ENCODE measurements at regions not wholly inside any gene's neighbourhood (a gene's known extent, or its start where the extent isn't known, plus 50 kb on each side); places are given as distances from the start of the nearest gene placed in this dataset.

DNA sequence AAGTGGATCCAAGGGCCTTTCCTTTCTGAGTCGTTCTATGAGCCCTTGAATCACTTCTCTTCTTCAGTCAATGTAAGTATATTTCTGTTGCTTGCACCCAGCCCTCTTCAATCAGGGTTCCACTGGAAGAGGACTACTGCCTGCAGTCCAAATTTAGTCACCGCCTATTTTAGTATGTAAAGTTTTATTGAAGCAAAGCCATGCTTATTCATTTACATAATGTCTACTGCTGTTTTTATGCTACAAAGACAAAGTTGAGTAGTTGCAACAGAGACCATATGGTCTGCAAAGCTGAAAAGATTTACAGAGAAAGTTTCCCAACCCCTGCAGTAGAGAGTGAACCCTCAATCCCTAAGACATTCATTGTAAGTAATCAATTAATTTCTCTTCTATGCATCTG is 332.5 kb upstream of the TNP1 start:
- no peak for DNase-seq (ENCODE audit: low spot score)

DNA sequence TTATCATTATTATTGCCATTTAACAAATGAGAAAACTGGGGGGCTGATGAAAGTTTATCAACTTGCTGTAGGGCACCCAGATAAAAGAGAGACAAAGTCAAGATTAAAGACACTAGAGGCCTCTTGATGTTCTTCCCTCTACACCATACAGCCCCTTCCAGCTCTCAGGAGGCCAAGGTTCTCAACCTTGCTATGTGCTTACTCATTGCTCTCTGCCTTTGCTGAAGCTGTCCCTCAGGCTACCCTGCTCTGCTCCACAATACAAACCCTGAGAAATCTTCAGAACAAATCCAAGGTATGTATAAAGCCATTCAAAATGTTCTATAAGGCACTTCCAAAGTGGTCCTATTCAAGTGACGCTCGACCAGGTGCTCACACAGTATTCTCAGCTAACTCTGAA is 329.9 kb upstream of the TNP1 start:
- no peak for DNase-seq (ENCODE audit: low spot score)

DNA sequence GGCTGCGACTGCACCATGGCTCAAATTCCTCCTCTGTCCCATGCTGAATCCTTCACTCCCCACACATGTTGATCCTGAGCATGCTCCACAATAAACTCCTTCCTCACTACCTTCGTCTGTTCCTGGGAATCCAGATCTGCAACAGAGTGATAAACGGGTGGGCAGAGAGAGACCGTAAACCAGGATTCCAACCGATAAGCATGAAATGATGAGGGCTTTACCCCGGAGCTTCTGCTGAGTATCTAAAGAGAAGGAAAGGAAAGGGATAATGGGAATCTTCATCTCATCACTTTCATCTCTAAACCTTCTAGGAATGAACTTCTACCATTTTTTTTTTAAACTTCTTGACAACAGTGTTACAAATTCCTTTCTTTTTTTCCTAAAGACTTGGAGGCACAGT is 329.3 kb upstream of the TNP1 start:
- DNase-seq (ENCODE audit: low spot score) = no peak

DNA sequence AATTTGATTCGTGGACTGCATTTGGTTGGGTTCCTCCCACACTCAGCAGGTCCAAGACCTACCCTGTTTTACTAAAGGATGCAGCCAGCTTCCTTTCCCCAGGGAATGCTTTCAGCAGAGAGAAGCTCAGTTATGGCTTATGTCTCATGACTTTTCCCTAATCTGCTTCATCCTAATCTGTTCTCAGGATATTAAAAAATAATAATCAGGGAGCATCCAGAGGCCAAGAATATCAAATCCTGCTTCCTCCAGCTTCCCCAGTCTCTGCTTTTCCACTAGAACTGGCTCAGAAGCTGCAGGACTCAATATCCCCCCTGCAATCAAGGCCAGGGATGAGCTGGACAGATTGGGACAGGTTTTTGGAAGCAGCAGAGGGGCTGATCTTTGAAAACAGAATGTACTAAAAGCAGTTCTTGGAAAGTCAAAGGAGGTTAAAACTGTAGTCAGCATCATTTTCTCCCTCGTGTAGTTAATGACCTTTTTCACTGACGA is 326.9 kb upstream of the TNP1 start:
- no peak for DNase-seq (ENCODE audit: low spot score)

DNA sequence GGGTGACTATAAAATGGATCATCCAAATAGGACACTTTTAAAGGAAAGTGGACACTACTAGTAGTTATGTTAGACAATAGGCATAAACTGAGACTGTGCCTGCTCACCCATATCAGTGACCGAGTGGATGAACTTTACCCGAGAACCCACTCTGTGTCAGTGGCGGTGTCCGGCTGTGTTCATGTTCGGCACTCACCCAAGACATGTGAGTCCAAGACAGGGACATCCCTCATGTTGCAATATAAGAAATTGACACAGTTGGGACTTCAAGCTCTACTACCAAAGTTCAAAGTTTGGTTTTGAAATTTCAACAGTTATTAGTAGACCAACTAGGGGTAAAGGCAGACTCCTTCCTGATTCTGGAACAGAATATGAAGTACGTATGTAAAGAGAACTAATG is 326.3 kb upstream of the TNP1 start:
- DNase-seq (ENCODE audit: low spot score) = no peak

DNA sequence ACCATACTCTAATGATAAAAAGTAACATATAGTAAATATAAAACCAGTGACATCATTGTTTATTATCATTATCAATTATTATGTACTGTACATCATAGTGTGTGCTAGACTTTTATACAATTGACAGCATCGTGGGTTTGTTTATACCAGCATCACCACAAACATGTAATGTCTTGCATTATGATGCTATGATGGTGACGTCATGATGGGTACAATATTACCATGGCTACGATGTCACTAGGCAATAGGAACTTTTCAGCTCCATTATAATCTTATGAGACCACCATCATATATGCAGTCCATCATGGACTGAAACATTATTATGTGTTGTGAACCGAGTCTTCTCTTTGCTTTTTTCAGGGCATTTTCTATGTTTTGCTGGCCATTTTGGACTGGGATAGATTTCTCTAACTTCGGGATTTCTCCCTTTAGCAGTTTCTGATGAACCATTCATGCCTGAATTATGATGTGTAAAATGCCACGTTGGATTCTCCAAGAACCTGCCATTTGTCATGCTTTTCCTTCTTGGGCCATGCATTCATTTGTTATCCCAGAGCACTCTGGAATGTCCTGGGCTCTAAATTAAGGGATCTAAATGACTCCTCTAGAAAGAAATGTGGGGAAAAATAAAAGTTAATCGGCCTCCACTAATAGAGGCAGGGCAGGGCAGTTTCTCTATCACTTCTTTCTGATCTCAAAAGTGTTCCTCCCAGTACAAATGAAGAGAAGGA is 325.6 kb upstream of the TNP1 start:
- no peak for DNase-seq (ENCODE audit: low spot score)

DNA sequence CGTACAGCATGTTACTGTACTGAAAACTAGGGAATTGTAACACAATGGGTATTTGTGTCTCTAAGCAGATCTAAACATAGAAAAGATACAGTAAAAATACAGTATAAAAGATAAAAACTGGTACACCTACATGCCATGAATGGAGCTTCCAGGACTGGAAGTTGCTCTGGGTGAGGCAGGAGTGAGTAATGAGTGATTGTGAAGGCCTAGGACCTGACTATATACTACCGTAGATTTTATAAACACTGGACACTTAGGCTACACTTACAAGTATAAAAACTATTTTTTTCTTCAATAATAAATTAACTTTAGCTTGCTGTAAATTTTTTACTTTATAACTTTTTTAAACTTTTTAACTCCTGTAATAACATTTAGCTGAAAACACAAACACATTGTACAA is 324.4 kb upstream of the TNP1 start:
- no peak for DNase-seq (ENCODE audit: low spot score)

DNA sequence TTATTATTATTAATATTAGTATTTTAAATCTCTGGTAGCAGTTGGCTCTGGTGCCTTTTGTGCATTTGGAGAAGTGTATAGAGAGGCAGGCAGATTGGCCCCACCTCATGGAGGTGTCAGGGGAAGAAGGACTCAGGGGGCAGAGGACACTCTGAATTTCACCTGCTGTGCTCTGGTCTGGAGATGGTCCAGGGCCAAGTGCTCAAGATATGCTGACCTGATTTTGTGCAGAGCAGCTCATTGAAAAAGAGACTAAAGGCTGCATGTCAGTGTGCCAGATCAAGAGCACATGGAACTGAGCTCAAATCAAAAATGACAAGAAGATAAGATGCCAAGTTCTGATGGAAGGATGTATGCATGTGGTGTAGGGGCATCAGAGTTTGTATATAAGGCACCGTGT is 323.6 kb upstream of the TNP1 start:
- DNase-seq (ENCODE audit: low spot score) = no peak

DNA sequence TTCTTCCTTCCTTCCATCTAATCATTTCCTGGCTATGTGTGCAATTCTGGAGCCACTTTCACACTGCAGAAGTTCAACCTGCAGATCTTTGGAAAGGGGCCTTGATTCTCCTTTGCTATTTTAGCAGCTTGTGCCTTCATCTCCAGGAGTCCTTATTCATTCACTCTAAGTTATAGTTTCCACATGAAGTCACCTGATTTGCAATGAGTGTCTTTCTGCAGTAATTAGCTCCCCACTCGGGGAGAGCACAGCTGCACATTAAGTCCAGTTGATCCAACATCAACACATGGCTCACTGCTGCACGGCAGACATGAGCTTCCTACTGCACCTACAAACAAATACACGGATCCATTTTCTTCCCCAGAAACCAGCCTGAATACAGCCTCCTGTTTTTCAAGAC is 323.1 kb upstream of the TNP1 start:
- no peak for DNase-seq (ENCODE audit: low spot score)

DNA sequence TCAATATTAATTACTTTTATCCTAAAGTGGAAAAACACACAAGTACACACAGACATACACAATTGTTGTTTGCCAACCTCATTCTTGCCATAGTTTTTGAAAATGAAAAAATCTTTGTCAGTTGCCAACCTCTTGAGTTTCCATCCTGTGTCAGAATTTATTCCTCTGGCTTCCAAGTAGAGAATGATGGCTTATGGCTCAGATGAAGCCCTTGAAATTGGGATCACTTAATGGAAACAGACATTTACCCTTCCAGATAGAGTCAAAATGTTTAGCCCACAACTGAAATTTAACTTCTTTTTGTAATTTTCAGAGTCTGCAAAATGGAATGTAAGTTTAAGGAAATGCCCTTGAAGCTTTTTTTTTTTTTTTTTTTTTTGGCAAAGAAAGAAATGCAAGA is 321.6 kb upstream of the TNP1 start:
- DNase-seq (ENCODE audit: low spot score) = no peak

DNA sequence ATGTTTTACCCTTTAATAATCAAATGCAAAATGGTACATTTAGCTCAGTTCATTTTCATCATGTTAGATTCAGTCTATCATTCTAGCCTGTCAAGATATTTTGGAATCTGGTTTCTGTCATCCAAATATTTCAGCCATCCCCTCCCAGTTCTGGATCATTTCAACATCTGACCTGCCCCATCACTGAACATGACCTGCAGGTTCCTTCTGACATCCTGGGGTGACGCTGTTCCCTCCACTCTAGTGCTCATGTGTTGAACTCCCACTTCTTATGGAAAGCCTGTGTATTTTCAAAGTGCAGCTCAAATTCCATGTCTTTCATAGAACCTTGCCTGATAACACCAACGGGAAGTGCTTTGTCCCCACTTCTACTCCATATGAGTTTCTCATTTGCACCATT is 320.0 kb upstream of the TNP1 start:
- DNase-seq (ENCODE audit: low spot score) = no peak

DNA sequence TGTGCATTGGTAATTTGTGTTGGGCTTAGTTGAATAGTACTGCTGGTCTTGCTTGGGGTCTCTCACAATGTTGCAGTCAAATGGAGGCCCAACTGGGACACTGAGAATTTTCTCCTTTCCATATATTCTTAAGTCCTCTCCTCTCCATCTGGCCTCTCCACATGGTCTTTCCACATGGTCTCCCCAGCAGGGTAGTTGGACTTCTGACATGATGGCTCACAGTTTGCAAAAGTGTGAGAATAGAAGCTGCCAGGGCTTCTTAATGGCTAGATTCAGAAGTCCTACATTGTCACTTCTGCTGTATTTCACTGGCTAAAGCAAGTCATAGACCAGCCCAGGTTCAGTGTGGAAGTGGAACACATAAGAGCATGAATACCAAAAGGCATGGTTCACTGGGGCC is 318.5 kb upstream of the TNP1 start:
- DNase-seq (ENCODE audit: low spot score) = no peak

DNA sequence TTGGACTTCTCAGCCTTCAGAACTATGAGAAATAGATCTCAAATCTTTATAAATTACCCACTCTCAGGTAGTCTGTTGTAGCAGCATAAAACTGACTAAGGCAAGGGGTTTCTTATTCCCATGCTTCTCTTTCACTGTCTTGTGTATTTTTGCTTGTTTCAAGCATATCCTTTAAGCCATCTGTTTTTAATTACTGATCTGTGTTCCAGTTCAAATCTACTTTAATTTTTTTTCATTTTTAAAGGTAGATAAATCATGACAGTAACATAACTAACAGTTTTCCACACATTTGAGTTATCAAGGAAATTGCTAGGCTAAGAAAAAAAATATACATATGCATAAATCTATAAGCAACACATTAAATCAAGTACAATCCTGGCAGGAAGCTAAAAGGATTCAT is 317.9 kb upstream of the TNP1 start:
- DNase-seq (ENCODE audit: low spot score) = no peak

DNA sequence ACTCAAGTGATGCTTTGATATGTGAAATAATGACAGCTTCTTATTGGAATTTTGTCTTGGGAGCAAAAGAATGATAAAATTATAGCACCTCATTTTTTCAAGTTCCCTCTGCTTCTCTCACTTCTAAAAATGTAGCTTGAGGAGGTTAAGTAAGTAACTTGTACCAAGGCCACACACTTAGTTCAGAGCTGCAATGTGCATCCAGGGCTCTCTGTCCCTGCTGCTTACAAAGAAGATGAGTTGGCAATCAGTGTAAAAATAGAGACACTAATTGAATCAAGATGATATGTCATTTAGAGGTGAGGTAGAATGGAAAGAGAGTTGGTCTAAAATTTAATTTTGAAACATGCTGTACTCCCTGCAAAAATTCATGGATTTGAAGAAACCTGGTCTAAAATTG is 312.0 kb upstream of the TNP1 start:
- DNase-seq (ENCODE audit: low spot score) = no peak

DNA sequence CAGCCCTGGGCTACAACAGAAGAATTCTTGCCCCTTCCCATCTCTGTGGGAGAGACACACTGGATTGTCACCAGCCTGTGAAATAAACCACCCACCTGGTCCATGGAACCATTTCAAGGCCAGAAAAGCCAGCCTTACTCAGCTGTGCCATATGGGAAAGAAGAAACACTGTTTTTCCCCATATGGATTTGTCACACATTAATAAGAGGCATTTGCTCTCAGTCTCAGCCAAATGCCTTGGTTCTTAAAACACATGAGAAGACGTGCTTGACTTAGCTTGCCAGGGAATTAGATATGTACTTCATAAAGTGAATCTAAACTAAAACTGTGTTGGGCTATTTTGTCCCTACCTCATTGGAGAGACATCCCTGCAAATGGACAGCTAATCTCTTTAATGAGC is 308.6 kb upstream of the TNP1 start:
- no peak for DNase-seq (ENCODE audit: low spot score)

DNA sequence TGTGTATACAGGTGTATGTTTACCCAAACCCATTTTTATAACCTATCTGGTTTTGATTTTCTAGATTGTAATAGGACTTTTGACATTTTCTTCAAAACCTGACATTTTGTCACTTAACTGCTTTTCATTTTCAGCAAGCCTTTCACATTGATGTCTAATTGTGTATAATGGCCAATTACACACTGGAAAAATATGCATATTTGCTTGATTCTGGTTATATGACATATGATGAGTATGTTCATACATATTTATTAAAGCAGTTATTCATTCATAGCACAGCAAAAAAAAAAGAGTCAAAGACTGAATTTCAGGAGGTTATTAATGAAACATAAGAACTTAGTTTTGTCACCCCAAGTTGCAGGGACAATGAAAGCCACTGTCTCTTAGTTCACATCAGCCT is 307.7 kb upstream of the TNP1 start:
- DNase-seq (ENCODE audit: low spot score) = no peak

DNA sequence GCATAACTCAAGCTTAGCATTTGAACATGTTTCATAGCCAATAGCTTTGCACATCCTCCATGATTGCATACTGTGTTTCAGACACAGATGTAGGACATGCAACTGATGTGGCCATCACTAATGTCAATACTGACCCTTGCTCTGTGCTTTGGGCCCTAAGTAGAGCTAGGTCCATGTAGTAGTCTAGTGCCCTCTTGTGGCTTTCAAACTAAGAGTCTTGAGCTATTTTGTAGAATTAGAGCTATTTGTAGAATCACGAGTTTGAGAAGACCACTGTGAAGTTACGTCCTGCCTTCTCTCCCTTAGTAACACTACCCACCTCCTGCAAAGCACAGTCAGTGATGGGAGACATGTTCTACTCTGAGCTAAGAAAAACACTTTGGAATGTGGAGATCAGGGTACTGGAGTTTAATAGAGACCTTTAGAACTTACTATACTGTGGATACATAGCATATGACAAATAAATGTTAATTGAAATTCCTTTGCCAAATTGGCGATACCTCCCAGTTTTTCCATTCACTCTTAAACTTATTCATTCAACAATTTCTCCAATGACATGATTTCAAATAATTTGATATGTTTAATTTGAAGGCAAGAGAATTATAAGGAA is 306.5 kb upstream of the TNP1 start:
- DNase-seq (ENCODE audit: low spot score) = peak; percentile 68

DNA sequence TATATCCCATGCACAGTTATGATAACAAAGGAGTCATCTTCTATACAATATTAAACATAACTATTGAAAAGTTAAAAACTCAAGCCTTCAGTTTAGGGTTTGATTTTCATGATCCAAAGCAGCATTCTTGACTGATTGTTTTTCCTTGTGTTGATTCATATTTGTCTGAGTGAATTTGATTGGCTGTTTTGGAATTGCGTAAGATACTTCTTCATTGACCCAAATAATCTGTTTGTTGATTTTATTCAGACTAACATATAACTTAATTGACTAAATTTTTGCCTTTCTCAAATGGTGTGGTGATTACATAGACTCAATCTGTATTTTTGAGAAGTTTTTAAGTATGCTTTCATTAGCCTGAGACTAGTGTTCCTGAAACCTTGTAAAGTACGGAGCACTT is 305.7 kb upstream of the TNP1 start:
- DNase-seq (ENCODE audit: low spot score) = no peak

DNA sequence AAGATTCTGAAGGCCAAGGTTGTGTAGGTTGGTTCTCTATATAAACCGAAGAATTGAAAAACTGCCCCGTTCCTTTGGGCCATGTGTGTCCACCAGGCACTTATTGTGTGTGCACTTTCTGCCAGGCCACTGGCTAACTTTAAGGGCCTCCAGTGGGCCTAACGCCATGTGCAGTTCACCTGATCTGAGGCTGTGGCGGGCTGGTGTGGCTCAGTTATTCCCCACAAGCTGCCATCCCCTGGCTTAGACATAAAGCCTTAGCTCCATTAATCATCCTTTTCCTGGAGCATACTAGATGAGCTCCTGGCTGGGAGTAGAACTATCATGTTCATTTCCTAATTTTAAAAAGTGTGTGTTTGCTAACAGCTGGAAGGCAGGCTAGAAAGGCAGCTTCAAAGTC is 304.1 kb upstream of the TNP1 start:
- DNase-seq (ENCODE audit: low spot score) = no peak

DNA sequence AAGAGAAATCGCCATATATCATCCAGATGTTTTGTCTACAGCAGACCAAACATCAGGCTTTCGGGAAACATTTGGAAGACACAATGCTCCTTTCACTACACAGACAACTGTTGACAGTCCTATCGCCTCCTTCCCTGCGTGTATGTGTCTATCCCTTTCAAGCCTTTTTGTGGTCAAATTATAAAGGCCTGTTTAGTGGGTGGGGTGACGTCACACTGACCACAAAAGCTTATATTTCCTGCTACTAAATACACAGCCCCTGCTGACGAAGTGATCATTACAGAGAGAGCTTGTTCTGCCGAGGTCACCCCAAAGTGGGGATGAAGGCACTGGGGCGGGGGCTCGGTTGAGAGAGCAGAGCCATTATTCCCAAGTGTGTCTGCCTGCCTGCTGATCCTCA is 302.7 kb upstream of the TNP1 start:
- DNase-seq (ENCODE audit: low spot score) = peak; percentile 97

DNA sequence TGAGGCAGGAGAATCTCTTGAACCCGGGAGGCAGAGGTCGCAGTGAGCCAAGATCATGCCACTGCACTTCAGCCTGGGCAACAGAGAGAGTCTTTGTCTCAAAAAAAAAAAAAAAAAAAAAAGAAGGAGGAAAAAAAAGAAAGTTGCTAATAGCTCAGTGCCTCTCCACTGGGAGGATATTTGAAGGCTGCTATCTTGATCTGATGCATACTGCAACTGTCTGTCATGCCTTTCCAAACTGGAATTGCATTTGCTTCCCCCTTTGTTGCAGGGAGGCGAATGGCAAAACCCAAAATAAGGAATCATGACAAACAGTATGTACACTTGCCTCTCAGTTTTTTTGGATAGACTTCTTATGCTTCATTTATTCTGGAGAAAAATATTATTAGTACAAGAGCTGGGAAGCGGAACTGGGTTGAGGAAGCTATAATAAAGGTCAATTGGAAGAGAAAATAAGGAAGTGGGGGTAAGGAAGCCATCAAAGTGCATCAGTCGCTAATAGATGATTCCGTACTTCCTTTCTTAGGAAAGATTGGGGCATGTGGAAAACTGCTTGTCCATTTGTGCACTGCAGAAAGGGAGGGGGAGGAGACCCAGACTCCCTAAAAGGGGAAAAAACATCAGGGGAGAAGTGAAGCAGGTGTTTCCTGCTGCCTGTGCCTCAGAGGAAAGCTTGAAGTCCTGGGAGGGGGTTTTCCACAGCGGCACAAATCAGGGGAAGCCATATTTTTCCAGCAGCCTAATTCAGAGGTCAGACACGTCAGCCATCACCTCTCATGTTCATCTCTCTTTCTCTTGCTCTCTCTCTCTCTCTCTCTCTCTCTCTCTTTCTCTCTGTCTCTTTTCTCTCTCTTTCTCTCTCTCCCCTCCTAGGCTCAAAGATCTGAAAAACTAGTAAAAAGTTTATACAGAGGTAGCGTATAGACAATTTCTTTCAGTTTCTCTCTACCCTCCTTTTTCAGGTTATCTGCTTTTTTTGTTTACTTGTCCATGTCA is 301.4 kb upstream of the TNP1 start:
- no peak for DNase-seq (ENCODE audit: low spot score)

DNA sequence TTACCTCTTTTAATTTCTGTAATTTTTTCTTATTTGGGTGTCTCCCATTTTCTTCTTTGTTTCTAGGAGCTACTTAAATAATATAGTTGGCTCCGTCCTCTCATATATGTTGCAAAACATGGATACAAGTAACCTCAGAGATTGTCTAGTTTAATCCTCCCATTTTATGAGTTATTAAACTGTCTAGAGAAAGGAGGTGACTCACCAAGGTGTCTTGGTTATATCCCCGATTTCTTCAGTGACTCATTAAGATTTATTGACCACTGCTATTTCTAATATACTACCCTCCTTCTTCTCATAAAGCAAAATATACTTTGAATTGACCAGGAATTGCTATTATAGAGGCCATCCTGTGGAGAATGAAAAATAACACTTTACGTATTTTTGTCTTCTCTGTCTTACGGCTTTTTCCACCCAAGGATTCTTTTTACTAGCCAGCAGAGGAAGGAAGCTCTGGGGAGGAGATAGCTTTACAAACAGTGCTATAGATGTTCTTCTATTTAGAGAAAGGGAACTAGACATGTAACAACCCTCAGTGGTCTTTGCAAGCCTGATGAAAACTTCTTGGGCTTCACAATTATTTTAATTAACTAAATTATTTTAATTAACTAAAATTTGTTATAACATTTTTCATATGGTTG is 300.4 kb upstream of the TNP1 start:
- DNase-seq (ENCODE audit: low spot score) = peak; percentile 11

All from SW480 (cell line).